Sigmoid colon (tissue), 4 donors: ENCODE measurements at regions not wholly inside any gene's neighbourhood (a gene's known extent, or its start where the extent isn't known, plus 50 kb on each side); places are given as distances from the start of the nearest gene placed in this dataset.

ENCODE experiments used
- EP300 ChIP-seq, 4 donors: sonication (generic); formaldehyde crosslinking; IDR thresholded peaks; one replicate each; pipeline ENCODE4 v1.6.1; 2017; ENCODE audit warnings: antibody characterized with exemption in 4 of 4
- TF ChIP-seq, protein P1 (sequence below), 4 experiments: fragments of 450-650 bp in 3 of 4; fragments of 200-600 bp in 1 of 4; IDR thresholded peaks; one replicate each; pipeline ENCODE4 v1.5.1; 2016 to 2019; ENCODE audit warnings: antibody characterized with exemption in 4 of 4, mild to moderate bottlenecking in 3 of 4, moderate library complexity in 2 of 4

DNA sequence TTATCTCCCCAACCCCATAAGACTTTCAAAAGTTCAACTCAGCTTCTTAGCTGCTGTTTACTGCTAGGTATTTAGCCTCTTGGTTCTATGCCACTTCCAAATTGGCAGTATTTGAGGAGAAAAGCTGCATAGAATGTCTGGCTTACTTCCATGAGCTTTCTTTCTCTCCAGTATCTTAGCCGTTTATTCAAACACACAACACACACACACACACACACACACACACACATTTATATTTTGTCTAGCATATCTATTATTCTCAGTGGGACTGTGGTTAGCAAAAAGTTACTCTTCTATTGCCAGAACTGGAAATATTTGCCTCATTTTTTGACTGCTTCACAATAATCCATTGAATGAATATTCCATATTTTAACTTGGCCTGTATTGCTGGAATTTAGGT is 634.2 kb upstream of the IMPG1 start:
- TF ChIP-seq, protein P1, sequence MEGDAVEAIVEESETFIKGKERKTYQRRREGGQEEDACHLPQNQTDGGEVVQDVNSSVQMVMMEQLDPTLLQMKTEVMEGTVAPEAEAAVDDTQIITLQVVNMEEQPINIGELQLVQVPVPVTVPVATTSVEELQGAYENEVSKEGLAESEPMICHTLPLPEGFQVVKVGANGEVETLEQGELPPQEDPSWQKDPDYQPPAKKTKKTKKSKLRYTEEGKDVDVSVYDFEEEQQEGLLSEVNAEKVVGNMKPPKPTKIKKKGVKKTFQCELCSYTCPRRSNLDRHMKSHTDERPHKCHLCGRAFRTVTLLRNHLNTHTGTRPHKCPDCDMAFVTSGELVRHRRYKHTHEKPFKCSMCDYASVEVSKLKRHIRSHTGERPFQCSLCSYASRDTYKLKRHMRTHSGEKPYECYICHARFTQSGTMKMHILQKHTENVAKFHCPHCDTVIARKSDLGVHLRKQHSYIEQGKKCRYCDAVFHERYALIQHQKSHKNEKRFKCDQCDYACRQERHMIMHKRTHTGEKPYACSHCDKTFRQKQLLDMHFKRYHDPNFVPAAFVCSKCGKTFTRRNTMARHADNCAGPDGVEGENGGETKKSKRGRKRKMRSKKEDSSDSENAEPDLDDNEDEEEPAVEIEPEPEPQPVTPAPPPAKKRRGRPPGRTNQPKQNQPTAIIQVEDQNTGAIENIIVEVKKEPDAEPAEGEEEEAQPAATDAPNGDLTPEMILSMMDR (IDR thresholded peaks at IDR 0.05): no peak
- no peak for TF ChIP-seq EP300 (IDR thresholded peaks at IDR 0.05)
